ENCODE measurements at regions not wholly inside any gene's neighbourhood (a gene's known extent, or its start where the extent isn't known, plus 50 kb on each side); places are given as distances from the start of the nearest gene placed in this dataset.

DNA sequence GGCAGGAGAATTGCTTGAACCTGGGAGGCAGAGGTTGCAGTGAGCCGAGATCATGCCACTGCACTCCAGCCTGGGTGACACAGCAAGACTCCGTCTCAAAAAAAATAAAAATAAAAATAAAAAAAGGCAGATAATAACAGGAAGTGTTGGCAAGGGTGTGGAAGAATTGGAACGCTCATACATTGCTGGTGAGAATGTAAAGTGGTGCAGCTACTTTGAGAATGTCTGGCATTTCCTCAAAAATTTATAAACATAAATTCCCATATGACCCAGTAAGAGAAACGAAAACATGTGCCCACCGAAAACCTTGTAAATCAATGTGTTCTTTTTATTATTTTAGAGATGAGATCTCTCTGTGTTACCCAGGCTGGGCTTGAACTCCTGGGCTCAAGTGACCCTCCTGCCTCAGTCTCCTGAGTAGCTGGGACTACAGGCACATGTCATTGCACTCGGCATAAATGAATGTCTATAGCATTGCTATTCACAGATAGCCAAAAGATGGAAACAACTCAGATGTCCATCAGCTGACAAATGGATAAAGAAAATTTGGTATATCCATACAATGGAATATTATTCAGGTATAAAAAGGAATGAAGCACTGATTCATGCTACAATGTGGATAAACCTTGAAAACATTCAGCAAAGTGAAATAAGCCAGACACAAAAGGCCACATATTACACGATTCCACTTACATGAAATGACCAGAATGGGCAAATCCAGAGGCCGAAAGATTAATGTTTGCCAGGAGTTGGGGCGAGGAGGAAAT is 63.7 kb upstream of the PLAC1 start:
- intact Hi-C loops (cut with micrococcal nuclease; ENCODE audit: unreplicated experiment) = no loop called here
- no peaks in the 10 kb centered on the region for H3K4me1 ChIP-seq (ENCODE audit: insufficient read depth, low read length, poor library complexity, severe bottlenecking)
- BruUV-seq (replicated peaks) = no TSS peak
- H3K9me3 ChIP-seq (ENCODE audit: low read depth, low read length, poor library complexity, severe bottlenecking) = no peaks in the 10 kb centered on the region
- no peak overlapping the region for H3K4me3 ChIP-seq (ENCODE audit: low read depth, low read length, poor library complexity, severe bottlenecking)
- no peaks in the 10 kb centered on the region for H3K36me3 ChIP-seq (ENCODE audit: insufficient read depth, low read length, poor library complexity, severe bottlenecking)
- no peak overlapping the region for H3K27ac ChIP-seq (ENCODE audit: low read depth, low read length, poor library complexity, severe bottlenecking)
- TF ChIP-seq EZH2 (IDR thresholded peaks at IDR 0.05; ENCODE audit: borderline replicate concordance, low read depth, low read length, poor library complexity, severe bottlenecking) = no peak
- TF ChIP-seq, protein P1, sequence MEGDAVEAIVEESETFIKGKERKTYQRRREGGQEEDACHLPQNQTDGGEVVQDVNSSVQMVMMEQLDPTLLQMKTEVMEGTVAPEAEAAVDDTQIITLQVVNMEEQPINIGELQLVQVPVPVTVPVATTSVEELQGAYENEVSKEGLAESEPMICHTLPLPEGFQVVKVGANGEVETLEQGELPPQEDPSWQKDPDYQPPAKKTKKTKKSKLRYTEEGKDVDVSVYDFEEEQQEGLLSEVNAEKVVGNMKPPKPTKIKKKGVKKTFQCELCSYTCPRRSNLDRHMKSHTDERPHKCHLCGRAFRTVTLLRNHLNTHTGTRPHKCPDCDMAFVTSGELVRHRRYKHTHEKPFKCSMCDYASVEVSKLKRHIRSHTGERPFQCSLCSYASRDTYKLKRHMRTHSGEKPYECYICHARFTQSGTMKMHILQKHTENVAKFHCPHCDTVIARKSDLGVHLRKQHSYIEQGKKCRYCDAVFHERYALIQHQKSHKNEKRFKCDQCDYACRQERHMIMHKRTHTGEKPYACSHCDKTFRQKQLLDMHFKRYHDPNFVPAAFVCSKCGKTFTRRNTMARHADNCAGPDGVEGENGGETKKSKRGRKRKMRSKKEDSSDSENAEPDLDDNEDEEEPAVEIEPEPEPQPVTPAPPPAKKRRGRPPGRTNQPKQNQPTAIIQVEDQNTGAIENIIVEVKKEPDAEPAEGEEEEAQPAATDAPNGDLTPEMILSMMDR (conservative IDR thresholded peaks at IDR 0.05; ENCODE audit: low read depth, low read length) = no peak
- no peak for DNase-seq (ENCODE audit: low spot score)
- POLR2A ChIA-PET (ENCODE audit: low non-redundant PET) = no interaction called here
- CTCF ChIA-PET = no interaction called here
- H3K27me3 ChIP-seq (replicated peaks; ENCODE audit: insufficient read depth, low read depth, low read length, poor library complexity) = no peaks in the 10 kb centered on the region

DNA sequence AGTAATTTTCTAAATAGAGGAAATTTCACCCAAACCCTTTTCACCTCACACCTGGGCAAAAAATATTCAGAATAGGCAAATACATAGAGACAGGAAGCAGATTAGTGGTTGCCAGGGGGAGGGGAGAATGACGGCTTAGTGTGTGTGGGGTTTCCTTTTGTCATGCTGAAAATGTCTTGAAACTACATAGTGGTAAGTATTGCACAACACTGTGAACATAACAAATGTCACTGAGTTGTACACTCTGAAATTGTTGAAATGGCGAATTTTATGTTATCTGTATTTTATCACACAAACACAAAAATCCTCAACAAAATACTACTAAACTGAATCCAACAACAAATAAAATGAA is 60.7 kb upstream of the PLAC1 start:
- no peak for TF ChIP-seq EZH2 (IDR thresholded peaks at IDR 0.05; ENCODE audit: borderline replicate concordance, low read depth, low read length, poor library complexity, severe bottlenecking)
- TF ChIP-seq, protein P1 (conservative IDR thresholded peaks at IDR 0.05; ENCODE audit: low read depth, low read length) = no peak
- Histone ChIP-seq H3K27ac (ENCODE audit: low read depth, low read length, poor library complexity, severe bottlenecking) (no peak overlapping the region), H3K4me3 (ENCODE audit: low read depth, low read length, poor library complexity, severe bottlenecking) (no peak overlapping the region), H3K27me3 (replicated peaks; ENCODE audit: insufficient read depth, low read depth, low read length, poor library complexity) (no peaks in the 10 kb centered on the region), H3K36me3 (ENCODE audit: insufficient read depth, low read length, poor library complexity, severe bottlenecking) (no peaks in the 10 kb centered on the region), H3K4me1 (ENCODE audit: insufficient read depth, low read length, poor library complexity, severe bottlenecking) (no peaks in the 10 kb centered on the region), H3K9me3 (ENCODE audit: low read depth, low read length, poor library complexity, severe bottlenecking) (no peaks in the 10 kb centered on the region)
- no TSS peak for BruUV-seq (replicated peaks)
- POLR2A ChIA-PET (ENCODE audit: low non-redundant PET) = no interaction called here
- CTCF ChIA-PET = no interaction called here
- DNase-seq (ENCODE audit: low spot score) = no peak
- intact Hi-C loops (cut with micrococcal nuclease; ENCODE audit: unreplicated experiment) = no loop called here

DNA sequence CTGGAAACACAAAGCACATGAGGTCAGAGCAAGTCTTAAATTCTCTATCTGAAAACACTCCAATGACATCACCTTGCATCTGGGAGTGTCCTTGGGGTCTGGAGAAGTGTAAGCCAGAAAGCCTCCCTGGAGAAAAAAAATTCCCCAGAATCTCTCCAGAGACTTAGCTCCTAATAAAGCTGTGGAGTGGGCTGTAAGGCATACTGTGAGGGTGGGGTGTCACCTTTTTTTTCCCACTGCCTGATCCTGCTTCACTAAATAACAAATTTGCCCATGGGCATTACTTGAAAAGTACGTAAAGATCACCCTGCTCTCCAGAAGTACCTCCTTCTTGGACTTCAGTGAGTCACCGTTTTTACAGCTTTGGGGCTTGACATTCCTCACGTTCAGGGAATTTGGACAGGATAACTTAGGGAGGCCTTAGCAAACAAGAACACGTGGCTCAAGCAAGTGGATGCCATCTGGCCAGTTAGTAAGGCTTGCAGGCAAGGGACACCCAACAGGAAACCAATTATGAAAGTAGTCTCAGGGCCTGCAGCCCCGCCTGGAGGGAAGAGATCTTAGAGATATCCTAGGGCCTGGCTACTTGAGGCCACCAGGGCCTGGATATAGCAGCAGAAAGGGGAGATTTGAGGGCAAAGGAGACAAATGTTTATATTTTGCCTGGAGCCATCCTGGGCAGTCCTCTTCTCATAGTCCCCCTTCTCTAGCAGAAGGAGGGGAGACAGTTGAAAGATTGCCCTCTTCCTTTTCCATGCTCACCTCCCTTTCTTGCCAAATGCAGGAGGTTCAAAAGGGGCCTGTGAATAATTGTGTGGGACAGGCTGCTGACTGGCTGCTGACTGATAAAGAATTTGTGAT is 60.1 kb upstream of the PLAC1 start:
- Histone ChIP-seq H3K27me3 (replicated peaks; ENCODE audit: insufficient read depth, low read depth, low read length, poor library complexity) (no peaks in the 10 kb centered on the region), H3K4me1 (ENCODE audit: insufficient read depth, low read length, poor library complexity, severe bottlenecking) (no peaks in the 10 kb centered on the region), H3K4me3 (ENCODE audit: low read depth, low read length, poor library complexity, severe bottlenecking) (no peak overlapping the region), H3K27ac (ENCODE audit: low read depth, low read length, poor library complexity, severe bottlenecking) (no peak overlapping the region), H3K9me3 (ENCODE audit: low read depth, low read length, poor library complexity, severe bottlenecking) (no peaks in the 10 kb centered on the region), H3K36me3 (ENCODE audit: insufficient read depth, low read length, poor library complexity, severe bottlenecking) (no peaks in the 10 kb centered on the region)
- BruUV-seq (replicated peaks) = no TSS peak
- intact Hi-C loops (cut with micrococcal nuclease; ENCODE audit: unreplicated experiment) = no loop called here
- ChIA-PET POLR2A (ENCODE audit: low non-redundant PET) (no interaction called here), CTCF (no interaction called here)
- TF ChIP-seq EZH2 (IDR thresholded peaks at IDR 0.05; ENCODE audit: borderline replicate concordance, low read depth, low read length, poor library complexity, severe bottlenecking) = no peak
- TF ChIP-seq, protein P1 (conservative IDR thresholded peaks at IDR 0.05; ENCODE audit: low read depth, low read length) = no peak
- DNase-seq (ENCODE audit: low spot score) = peak; percentile 12
